ENCODE measurements at regions not wholly inside any gene's neighbourhood (a gene's known extent, or its start where the extent isn't known, plus 50 kb on each side); places are given as distances from the start of the nearest gene placed in this dataset.

DNA sequence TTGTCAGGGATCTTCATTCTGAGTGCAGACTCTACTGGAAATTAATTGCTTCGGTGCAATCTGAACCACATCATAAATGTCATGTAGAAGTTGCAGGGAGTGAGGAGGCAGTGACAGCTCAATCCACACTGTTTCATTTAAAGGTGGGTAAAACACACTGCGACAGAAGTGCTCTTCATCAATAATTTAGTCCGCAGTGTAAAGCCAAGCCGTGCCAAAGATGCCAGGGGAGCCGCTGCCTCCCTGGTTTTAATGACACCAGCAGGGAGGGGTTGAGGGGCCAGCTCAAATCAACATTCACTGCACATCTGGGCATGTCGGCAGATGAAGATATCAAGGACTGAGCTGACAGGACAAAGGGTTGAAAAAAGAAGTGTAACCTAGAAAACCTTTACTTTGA, 305.7 kb upstream of the VRK2 start:
- no peak for DNase-seq

DNA sequence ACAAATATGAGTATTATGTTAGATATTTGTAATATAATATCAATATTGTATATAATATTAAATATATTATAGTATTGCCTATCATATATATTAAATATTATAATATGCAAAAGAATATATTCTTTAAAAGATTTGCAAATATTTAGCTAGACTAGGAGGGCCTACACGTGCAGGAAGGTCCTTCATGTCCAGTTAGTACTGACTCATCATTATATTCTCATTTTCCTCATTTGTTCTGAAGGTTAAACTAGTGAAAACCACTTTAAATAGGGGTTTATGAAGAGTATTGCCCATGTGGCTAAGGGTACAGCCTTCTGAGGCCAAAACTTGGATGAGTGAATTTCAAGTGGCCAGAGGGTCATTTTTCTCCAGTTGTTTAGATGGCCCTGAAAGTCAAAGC, 293.0 kb upstream of the VRK2 start:
- DNase-seq, result no peak

DNA sequence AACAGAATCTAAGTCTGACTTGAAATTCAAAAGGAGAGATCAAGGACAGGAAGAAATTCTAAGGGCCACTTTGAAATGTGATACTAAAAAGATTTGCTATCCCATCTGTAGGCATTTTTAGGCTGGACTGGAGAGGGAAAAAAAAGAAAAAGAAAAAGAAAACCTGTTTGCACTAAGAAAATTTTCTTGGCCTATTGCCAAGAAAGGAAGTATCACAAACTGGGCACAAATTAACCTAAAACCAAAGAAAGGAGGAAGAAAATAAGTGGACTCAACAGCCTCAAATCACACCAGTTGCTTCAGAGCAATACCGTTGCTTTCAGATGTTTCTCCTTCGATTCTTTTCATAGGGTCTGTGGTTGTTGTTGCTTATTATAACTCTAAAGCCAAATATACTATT, 287.9 kb upstream of the VRK2 start:
- DNase-seq, result no peak

DNA sequence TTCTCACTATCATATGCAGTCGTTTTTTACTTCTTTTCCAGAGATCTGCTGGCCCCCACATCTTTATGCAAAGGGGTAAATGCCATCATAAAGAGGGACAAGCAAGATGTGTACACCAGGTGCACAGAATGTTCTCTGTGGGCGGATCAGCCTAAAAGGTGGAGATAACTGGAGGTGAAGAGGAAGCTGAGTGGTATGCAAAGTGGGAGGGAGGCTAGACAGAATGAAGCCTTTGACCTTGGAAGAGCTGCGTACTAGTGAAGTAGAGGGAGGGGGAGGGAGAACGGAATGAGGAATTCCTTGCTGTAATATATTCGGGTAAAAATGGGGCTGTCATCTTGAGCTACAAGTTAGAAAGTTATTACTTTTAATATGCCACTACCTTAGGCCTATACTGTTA, 287.5 kb upstream of the VRK2 start:
- DNase-seq, result no peak

DNA sequence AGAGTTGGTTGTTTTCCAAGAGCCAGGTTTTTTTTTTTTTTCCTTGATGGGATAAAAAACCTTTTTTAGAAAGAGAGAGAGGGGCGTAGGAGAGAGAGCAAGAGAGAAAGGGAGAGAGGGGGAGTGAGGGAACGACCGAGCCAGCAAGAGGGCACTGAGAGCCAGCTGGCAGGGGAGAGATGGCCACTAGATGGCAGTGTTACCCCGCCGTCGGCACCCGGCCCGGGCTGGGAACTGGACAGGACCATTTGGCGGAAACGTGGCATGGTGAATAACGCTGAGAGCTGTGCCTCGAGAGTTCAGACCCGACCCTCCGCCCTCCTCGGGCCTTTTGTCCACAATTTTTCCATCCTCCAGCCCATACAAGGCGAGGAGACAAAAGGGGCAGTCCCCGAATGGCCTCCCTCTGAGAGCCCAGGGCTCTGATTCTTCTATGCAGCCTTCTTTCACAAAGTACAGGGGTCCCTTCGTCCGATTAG, 286.7 kb upstream of the VRK2 start:
- DNase-seq, result no peak

DNA sequence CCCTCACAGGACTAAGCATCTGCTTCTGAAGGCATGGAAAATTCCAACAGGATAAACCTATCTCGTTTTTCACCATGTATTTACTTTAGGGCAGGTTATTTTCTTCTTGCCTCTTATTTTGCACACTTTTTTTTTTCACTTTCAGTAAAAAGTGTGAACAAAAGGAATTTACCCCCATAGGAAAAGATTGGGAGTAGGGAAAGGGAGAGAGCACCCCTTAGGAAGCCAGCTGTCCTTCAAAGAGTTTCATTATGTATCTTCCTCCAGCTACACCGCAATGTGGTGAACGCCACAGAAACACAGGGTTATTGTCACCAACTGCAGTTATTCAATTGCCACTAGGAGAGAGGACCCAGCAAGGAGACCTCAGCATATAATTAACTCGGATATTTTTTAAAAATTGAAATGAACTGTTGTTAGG, 286.2 kb upstream of the VRK2 start:
- DNase-seq, result no peak

GRCh38 chr2:57776916-57777315, 269.7 kb upstream of the VRK2 start:
- no peak for DNase-seq

GRCh38 chr2:57782587-57782986, 264.0 kb upstream of the VRK2 start:
- no peak for DNase-seq

DNA sequence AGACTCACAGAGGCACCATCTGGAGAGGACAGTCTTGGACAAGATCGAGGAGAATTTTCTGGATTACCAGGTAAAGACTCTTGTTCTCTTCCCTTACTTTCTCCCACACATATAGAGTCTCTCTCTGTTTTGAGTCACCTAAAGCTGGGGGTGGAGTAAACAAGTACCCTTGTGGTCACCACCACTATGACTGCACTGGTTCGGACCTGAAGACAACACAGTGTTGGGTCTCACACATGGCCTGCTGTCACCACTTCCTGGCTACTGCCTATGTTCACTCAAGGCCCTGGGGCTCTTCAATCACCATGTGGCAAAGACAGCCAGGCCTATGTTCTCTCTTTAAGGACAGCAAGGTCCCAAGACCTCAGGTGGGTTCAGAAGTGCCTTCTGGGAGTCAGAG, 253.3 kb upstream of the VRK2 start:
- DNase-seq, result no peak

GRCh38 chr2:57796527-57796926, 250.1 kb upstream of the VRK2 start:
- DNase-seq, result no peak

- no peak for DNase-seq
Measured at GRCh38 chr2:57798346-57798745, 248.3 kb upstream of the VRK2 start.

DNA sequence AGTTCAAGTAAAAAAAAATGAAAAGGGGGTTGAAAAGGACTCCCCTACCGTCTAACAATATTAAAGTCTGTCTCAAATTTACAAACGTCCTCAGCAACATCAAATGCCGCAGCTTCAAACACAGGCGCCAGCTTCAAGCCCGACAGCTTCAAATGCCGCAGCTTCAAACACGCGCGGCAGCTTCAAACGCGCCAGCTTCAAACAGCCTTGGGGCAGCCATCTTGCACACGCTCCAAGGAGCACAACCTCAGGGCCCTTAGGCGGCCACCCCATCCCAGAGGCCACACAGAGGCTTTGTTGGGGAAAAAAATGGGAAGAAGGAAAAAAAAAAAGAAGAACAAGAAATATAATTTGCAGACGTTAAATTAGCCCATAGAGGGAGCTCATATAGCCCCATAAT, 244.4 kb upstream of the VRK2 start:
- no peak for DNase-seq

- DNase-seq, result no peak
Measured at GRCh38 chr2:57804971-57805370, 241.6 kb upstream of the VRK2 start.

- no peak for DNase-seq
Measured at GRCh38 chr2:57806449-57806968, 240.1 kb upstream of the VRK2 start.

DNA sequence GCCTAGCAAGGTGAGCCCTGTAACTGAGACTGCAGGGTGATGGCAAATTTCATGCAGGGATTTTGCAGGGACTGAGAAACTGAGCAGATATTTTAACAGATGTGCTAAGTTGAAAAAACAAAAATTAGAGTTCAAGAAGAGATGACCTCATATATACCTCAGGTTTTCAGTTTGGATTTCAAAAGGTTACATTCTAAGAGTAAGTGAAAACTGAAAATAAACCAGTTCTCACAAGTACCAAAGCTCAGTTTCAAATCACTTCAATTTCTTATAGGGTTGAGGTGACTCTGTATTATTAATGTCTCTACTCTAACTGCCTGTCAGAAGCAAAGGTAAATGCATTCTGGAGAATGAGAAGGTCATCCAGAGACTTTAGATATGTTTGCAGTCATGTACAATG, 237.4 kb upstream of the VRK2 start:
- no peak for DNase-seq

DNA sequence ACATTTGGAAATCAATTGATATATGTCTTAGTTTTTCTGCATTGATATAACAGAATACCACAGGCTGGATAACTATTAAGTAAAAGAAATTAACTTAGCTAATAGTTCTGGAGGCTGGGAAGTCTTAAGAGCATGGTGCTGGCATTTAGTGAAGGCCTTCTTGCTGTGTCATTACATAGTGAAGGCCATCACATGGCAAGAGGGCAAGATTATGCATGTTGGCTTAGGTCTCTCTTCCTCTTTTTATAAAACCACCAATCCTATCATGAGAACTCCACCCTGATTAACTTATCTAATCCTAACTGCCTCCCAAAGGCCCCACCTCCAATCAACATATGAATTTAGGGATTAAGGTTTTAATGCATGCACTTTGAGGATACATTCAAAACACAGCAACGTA, 225.5 kb upstream of the VRK2 start:
- DNase-seq, result no peak

- DNase-seq, result no peak
Measured at GRCh38 chr2:57828221-57828620, 218.4 kb upstream of the VRK2 start.

GRCh38 chr2:57834666-57835065, 211.9 kb upstream of the VRK2 start:
- no peak for DNase-seq

GRCh38 chr2:57842531-57842930, 204.1 kb upstream of the VRK2 start:
- DNase-seq, result no peak

DNA sequence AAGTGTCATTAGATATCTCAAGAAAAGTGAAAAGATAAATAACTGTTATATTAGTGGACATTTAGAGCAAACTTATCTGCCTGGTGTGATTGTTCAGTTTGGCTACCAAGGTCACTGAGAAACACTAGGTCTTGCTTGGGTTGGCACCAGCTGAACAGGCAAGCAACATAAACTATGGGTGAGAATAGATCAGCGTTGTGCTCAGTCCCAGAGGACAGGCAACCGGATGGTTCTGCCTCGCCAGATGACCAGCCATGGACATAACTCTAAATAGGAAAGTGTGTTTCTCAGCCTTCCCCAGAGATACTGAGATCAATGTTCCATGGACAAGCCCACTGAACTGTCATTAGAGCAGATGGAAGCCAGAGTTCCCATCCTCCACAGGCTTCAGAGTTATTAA, 203.4 kb upstream of the VRK2 start:
- no peak for DNase-seq

DNA sequence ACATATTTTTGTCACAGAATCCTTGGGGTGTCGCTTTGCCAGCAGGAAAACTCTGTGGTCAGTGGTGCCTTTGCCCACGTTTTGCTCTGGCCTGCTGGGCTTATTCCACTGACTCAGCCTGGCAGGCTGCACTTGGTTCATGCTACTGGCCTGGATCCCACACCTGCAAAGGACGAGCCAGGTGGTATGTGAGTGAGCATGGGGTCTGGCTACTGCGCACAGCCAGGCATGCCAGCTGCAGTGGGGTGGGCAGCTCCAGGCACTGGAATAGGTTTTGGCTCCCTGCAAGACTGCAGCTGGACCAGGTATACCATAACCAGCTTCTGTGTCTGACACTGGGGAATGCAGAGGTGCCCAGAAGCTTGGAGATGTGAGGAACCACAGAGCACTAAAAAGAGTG, 197.9 kb upstream of the VRK2 start:
- DNase-seq, result no peak

DNA sequence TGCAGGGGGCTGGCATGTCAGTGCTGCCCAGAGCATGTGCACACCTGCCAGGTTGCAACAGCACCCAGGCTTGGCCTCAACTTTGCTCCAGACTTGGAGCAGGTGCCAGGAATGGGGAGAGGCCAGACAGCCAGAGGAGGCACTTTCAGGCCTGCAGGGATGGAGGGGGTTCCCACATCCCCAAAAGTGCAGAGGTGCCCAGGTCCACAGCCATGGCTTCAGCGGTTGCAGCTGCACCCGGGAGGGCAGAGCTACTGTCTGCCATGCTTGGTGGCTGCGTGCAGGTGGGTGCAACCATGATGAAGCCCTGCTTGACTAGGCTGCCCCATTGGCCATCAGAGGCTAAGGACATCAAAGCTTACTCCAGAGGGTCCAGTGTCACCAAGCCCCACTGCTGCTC, 196.8 kb upstream of the VRK2 start:
- DNase-seq, result no peak

- DNase-seq, result no peak
Measured at GRCh38 chr2:57850415-57851130, 196.0 kb upstream of the VRK2 start.

DNA sequence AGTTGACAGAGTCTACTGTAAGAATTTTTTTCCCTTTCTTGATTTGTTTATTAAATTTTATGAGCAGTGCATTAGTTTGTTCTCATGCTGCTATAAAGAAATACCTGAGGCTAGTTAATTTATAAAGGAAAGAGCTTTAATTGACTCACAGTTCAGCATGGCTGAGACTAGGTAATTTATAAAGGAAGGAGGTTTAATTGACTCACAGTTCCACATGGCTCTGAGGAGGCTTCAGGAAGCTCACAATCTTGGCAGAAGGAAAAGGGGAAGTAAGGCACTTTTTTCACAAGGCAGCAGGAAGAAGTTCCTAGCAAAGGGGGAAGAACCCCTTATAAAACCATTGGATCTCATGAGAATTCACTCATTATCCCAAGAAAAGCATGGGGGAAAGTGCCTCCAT, 191.4 kb upstream of the VRK2 start:
- DNase-seq, result no peak

DNA sequence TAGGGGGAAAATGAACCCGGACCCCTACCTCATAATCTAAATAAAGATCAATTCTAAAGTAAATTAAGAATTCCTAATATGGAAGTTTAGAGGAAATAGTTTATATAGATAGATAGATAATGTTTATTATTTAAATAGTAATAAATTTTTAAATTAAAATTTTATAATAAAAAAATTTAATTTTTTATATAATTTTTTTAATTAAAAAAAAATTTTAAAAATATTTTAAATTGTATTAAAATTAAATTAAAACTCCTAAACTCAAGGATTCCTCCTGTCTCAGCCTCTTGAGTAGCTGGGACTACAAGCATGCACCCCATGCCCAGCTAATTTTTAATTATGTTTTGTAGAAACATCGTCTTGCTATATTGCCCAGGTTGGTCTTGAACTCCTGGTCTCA, 186.9 kb upstream of the VRK2 start:
- no peak for DNase-seq

Measured in NCI-H1436 treated with DMSO at 0.1 percent for 48 hours (cell line).